ENCODE measurements at regions not wholly inside any gene's neighbourhood (a gene's known extent, or its start where the extent isn't known, plus 50 kb on each side); places are given as distances from the start of the nearest gene placed in this dataset.

DNA sequence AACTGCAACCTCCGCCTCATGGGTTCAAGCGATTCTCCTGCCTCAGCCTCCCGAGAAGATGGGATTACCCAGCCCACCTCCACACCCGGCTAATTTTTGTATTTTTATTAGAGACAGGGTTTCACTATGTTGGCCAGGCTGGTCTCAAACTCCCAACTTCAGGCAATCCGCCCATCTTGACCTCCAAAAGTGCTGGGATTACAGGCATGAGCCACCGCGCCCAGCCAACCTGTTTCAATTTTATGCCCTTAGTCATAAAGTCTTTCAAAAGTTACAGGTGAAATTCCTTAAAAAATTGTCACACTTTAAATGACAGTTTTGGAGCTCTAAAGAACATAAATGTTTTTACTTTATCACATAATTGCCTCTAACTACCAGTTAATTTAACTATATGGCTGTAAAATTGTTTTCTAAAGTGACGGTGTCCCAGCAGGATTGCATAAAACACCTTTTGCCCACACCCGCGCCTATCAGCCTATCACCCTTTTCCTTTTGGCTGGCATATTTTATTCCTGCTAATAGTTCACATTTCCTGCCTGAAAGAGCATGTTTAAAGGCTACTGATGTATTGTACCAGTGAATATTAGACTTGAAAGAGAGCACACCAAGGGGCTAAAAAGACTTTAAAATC lies 164.2 kb upstream of the SEMA6D start:
- no peak for FAIRE-seq

DNA sequence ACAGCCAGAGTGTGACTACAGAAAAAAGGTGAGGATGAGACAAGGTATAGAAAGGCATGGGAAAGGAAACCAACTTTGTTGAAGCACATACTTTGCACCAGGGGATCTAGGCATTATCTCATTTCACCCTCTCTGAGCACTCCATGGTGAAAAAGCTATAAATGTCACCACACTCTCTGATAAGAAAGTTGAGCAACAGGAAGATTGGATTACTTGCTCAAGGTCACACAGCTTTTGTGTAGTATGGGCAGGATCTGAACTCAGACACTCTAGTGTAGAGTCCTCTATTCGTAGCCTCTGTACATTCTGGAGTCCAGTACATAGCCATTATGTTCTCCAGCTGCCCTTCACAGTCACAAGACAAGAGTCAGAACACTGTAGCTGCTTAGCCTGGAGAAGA lies 163.4 kb upstream of the SEMA6D start:
- FAIRE-seq, result no peak

DNA sequence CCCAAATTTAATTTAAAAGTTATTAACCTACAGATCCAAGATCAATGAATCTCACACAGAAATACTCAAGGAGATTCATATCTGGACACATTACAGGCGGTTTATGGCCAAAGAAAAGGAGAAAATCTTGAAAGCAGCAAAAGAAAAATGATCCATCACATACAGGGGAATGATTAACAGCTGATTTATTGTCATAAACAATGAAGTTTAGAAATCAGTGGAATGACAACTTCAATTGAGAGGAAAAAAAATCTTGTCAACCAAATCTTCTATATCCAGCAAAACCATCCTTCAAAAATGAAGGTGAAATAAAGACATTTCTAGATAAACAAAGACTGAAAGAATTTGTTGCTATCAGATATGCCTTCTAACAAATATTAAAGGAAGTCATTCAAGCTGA lies 156.2 kb upstream of the SEMA6D start:
- FAIRE-seq, result no peak

DNA sequence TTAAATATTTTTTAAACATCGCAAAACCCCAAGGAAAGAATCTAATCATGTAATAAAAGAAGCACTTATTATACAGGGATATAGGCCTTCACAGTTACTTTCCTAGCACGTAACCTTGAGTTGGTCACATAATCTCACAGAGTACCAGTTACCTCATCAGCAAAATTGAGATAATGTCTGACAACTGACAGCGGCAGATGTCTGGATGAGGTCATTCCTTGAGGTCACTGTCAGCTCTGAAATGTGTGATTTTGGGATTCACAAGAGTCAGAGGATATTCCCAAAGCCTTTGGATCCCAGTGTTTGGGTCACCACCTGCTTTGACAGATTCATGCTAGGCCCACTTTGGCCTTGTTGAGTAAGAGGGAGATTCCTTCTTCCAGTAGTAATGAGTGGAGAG lies 151.4 kb upstream of the SEMA6D start:
- no peak for FAIRE-seq

DNA sequence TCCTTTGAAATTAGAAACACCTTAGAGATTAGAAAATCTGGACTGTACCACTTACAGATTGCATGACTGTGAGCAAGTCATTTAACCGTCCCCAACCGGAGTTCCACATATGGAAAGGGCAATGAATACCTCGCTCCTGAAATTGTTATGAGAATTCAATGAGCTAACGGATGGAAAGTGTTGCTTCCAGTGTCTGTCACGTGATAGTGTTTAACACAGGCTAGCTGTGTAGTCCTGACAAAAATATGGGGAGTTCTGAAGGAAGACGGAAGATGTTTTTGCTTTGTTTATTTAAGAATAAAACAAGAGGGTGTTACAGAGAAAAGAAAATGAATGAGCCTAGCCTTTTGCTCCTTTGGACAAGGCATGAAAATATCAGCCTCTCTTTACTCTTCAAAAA lies 150.7 kb upstream of the SEMA6D start:
- FAIRE-seq, result no peak

DNA sequence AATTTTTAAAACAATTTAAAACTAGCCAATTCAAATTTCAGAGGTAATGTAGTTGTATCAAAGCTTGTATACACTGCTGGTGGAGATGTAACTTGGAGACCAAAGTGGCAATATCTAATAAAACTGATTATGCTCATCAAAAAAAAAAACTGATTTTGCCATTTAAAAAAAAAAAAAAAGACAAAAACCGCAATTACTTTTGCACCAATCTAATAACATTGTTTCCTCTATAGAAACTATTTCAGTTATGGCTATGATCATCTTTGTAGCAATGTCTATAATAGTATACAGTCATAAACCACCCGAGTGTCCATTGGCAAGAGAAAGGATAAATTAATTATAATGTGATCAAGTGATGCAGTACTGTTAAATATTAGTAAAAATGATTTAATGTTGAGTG lies 149.3 kb upstream of the SEMA6D start:
- FAIRE-seq, result no peak

DNA sequence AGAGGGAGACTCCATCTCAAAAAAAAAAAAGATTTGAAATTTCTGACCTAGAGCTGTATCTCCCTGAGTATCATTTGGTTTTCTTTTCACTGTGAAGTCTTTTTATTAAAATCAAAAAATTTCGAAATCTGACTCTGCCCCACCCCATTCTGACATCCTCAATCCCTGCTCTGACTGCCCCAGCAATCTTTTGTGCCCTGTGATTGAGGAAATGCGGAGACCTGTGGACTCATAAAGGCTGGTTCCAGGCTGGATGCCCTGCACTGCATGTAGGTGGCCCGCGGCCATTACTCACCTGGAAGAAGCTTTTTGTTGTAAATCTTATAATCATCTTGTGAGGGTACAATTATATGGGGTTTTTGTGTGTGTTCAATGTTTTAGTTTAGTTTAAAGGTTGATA lies 147.3 kb upstream of the SEMA6D start:
- FAIRE-seq, result no peak

DNA sequence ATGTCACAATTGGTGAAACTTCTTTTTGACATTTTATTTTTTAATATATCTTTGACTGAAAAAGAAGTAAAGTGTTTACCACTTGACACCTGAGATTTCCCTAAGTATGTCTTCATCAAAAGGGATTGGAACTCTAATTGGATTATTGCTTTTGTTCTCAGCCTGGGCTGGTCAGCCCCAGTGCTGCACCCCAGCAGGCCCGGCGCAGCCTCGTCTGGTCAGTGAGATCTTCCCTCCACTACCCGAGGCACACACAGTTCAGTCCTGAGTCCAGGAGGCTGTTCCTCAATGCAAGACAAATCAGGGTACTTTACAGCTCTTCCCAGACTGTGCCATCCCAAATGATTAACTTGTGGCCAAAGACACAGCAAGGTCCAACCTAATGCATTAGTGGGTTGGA lies 146.9 kb upstream of the SEMA6D start:
- no peak for FAIRE-seq

DNA sequence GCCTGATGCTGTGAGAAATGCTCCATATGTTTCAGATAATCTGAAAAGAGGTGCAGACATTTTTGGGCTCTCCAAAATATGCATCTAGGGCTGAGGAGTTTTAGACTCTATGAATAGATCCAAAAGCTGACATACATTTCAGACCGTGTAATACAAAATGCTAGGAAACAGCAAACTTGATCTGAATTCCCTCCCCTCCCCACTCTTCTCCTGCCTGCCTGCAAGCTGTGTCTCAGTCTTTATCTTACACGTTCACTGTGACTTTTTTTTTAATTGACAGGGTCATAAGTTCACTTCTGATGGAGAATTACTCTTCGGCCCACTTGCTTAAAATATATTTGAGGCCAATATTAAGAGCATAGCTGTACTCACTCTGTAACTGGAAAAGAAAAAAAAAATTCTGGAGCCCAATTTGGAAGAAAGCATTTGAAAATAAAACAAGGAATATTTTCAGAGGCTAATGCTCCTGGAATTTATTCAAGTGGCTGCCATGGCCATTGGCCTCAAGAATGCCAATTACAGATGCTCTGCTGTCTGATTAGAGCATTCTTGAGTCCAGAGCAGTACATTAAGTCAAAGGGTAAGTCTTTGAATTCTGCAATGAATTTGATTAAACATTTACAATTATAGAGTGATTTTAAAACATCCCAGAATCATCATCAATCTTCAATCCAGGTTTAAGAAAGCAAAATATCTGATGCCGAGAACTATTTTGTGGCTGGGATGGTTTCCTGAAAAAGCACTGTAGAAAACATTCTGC lies 146.2 kb upstream of the SEMA6D start:
- no peak for FAIRE-seq

DNA sequence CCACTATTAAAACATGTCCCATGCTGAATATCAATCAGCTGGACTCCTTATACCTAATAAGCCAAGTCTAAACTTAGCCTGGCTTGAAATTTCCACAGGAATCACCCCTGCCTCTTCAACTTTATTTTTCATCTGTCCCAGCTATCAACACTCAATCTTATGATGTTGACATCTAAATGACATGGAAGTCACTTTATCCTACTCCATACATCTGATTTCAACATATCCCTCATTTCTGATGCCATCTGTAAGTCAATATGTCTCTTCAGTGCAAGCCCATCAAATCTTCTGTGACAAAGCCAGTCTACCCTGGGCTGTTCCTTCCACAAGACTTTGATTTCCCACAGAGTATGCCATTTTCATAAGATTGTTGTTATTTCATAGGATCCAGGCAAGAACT lies 143.6 kb upstream of the SEMA6D start:
- no peak for FAIRE-seq

DNA sequence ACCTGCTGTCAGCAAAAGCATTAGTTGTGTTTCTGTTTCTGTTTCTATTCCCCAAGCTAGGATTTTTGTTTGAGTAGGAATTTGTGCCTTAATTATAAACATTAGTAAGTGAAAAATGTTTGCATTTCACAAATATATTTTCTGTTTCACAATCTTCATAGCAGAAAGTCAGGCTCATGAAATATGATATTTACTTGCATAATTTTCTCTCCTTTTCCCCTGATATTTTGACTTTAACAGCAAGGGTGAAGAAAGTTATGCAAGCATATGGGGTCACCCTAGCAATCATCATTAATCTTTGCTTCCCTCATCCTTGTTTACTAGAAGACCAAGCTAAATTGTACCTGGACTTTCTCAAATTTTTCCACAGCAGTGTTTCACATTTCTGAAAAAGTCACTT lies 140.3 kb upstream of the SEMA6D start:
- no peak for FAIRE-seq

DNA sequence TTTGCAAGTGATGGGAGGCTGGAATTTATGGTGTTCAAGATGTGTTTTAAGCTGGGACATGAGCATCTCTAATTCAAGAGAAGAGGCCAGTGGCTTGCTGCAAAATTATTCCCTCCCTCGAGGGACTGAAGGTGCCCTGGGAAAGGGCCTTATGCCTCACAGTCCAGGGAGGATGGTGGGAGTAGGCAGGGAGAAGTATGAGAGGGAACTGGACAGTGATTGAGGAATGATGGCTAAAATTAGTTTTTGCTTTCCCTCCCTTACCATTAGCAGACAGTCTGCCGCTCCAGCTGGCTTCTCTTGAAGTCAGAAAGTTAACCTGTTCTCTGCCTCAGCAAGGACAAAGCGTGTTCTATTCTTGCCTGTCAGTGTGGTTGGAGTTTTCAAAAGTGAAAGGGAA lies 139.8 kb upstream of the SEMA6D start:
- no peak for FAIRE-seq

DNA sequence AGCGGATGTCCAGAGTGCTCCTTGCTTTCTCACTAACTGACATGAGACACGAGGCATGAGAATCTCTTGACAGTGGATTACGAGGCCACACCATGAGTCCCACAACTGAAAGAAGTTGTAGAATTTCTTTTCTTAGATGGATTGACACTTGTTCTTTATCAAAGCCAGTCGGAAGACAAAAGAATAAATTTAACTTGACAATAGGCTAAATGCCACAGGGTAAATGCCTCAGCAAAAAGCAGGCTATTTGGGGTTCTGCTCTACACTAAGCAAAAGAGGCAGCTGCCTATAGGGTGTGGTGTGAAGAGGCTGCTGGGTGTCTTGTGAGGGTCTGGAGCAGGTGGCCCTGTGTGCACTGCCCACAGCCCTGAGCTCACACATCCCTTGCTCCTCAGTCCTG lies 135.1 kb upstream of the SEMA6D start:
- no peak for FAIRE-seq

DNA sequence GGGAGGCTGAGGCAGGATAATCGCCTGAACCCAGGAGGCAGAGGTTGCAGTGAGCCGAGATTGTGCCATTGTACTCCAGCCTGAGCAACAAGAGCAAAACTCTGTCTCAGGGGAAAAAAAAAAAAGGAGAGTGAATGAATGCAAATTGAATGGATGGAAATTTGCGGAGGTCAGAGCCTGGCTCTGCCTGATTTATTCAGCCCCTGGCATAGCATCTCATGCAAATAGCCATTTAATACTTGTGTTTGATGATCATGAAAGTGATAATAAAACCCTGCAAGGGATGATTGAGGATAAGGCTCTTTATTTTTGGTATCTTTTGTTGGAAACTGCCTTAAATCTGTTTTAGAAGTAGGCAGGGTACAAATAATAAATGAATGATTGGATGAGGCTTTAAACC lies 133.0 kb upstream of the SEMA6D start:
- no peak for FAIRE-seq

DNA sequence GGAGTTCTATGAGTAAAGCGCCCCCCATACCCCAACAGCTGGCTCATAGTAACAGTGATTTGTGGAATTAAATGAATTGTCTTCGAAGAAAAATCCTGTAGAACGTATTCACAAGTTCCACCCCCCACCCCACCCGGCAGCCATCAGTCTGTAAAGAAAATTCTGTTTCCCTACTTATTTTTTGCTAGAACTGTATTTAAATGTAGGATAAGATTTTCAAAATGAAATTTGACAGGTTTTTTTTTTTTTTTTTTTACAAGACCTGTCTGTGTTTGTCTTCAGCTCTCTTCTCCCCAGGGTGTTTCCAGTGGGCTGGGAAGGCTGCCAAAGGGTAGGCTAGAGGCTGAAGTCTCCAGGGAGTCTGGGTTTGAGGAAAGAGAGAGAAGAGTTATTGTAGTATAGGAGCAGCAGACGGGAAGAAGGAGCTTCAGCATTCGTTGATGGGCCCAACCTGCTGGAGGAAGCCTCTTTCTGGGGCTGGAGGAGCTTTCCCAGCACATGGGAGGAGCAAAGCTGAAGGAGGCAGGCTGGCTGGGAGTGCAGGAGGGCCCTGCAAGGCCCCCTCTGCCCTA lies 130.6 kb upstream of the SEMA6D start:
- FAIRE-seq, result no peak

DNA sequence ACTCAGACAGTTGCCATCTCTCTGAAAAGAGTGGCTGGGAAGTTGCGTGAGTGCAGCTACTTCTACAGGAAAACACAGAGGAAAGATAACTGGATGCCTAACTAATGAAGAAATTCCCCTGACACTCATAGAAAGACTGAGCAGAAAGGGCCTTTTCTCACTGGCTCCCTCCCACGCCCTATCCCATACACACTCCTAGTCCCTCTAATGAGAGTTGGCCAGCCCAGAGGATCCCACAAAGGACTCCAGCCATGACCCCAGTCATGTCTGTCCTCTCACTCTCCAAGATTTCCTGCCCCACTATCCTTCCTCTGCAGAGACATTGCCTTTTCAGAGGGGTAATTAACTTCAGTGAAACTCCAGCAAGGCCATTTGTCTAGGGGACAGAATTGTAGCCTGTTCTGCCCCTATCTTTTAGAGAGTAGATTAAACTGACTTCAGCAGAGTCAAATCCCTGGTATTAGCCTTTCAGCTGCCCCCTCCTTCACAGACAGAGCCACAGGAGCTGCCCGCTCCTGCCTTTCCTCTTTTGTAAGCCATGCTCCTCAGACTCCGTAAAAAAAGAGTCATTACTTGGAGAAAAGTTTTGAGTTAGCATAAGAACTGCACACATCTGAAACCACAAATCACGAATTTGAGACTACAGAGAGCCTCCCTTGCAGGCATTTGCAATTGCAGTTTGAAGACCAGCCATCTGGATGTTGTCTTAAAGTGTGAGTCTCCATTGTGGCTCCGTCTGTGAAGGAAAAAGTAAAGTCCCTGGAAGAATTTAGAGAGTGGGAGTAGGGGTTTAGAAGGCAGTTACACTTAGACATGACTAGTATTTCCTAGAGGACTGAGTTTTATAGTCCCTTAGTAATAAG lies 129.1 kb upstream of the SEMA6D start:
- FAIRE-seq, result no peak

DNA sequence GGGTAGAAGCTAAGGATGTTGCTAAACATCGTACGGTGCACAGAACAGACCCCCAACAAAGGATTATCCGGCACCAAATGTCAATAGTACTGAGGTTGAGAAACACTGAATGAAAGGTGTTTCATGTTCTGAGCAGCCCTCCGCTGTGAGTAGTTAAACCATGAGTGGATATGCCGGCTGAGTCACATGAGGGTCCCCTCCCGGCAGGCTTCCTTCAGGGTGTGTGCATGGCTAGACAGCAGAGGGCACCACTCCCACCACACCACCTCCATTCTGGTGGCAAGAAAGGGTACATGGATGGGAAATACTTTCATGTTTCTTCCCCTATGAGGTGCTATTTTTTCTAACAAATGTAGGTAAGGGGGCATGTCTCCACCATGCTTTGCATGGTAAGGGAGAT lies 128.3 kb upstream of the SEMA6D start:
- no peak for FAIRE-seq

DNA sequence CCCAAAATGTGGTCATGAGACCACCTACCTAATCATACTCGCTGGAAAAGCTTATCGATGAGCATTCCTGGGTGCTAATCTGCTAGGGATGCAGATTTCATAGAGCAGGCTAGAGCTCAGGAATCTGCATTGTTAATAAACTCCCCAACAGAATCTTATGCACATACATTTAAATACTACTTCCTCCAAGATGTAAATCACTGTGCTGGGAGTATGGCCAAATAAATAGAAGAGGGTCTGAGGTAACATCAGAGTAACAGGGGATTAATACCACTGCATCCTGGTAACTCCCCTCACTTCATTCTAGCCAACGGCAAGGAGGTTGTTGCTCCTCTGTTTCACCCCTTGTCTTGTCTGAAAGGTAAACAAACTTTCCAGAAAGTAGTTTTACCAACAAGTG lies 118.3 kb upstream of the SEMA6D start:
- no peak for FAIRE-seq

DNA sequence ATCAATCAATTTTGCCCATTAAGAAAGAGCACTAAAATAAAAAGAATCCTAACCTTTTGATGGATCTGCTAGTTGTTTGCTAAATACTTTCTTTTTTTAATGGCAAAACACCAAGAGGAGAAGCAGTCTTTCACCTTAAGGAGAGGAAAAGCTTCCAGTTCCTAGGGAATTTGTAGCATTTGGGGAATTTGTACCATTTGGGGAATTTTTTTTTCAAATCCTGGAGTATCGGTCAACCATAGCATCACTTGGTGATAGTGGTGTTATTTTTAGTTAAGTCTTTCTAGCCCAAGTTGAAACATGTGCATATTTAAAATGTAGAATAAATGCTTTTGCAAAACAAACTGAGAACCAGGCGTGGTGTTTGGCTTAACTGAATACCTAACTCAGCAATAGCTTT lies 117.5 kb upstream of the SEMA6D start:
- no peak for FAIRE-seq

DNA sequence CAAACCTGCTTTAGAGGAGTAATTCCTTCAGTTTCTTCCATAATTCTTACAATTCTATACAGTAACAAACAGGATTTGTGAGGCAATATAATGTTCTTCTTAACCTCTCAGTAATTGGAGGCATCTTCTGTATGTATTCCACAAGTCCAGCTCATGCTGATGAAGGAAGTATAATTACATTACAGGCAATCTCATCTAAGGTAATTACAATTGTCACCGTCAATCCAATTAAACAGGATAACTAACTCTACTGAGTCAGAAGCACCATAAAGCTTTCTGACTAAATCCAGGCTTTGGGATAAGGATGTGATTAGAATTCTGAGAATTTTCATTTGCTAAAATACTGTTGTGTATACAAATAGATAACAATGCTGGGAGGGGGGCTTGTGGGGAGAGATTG lies 115.2 kb upstream of the SEMA6D start:
- FAIRE-seq, result no peak

DNA sequence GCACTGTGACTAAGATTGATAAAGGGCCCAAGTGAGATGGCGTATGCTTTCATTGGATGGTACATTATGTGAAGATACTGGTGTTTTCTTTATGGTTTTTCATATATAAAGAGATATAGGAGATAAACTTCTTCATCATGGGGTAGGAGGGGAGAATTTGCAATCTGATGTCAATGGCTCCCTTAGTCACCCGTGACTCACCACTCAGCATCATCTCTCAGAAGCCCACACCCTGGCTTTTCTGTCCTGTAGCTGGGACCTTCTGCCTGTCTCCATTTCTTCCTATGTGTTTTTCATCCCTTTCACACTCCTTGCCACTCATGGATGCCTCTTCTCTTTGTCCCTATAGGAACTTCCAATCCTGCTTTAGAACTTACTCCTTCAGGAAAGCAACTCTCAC lies 114.3 kb upstream of the SEMA6D start:
- no peak for FAIRE-seq

DNA sequence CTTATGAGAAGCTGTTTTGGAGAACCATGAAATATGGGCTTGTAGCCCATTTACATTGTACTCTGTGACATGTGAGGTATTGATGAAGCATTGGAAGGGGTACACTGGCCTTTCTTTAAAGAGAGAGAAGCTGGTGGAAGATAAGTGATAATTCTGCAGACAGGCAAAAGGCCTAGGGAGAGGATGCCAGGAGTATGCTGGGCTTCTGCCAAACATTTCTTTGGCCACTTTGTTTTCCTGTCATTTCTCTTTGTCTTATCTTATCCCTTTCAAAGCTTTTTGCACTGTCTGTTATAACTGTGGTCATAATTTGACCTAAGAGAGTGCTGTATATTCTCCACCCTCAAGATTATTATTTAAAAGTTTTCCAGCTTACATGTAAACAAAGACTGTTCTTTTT lies 109.6 kb upstream of the SEMA6D start:
- FAIRE-seq, result no peak

DNA sequence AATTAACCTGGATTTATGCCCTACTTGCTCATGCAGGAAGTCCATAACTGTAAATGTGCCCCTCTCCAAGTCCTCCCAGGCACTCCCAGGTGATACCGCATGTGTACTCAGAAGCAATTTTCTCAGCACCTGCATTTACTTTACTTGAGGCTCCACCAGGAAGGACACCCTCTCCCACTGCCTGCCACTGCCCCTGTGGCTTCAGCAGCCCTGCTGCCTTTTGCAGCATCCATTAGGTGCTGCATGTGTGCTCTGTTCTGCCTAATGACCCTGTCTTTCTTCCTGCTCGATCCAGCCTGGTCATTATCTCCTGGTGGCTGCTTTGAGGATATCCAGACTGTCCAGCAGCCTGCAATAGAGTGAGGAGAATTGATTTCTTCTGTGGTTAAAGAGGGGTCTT lies 107.6 kb upstream of the SEMA6D start:
- no peak for FAIRE-seq

DNA sequence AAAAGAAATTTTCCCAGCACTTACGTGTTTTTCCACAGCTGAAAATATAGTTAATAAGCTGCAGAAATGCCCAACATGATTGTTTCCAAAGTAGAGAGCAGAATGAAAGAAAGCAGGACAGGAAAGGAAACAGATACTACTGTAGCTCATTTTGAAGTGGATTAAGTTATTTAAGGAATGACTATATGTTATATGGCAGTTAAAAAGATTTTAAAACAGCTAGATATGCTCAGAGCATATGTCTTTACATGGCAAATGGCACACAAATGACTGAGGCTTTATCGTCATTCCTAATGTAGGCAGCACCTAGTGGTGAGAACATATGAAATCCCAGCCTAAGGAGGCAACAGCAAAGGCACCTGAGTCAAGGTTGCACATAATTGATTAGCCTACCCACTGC lies 106.6 kb upstream of the SEMA6D start:
- no peak for FAIRE-seq

Measured in A204.1 (cell line).